Vagina (tissue), 2 donors: ENCODE measurements at regions not wholly inside any gene's neighbourhood (a gene's known extent, or its start where the extent isn't known, plus 50 kb on each side); places are given as distances from the start of the nearest gene placed in this dataset.

Experiments used
- DNase-seq, 2 donors: peaks; one replicate each; pipeline ENCODE4 v3.0.0-alpha.2; 2017; ENCODE audit errors: extremely low spot score in 2 of 2
- H3K27ac ChIP-seq: fragments of 200-600 bp; sonication (generic); one replicate; pipeline ENCODE4 v1.5.1; 2019
- H3K27me3 ChIP-seq: fragments of 200-600 bp; sonication (generic); one replicate; pipeline ENCODE4 v1.5.1; 2019
- H3K36me3 ChIP-seq, 2 donors: fragments of 200-600 bp; sonication (generic); one replicate each; pipeline ENCODE4 v1.5.1; 2017 to 2019
- H3K4me1 ChIP-seq: fragments of 200-600 bp; sonication (generic); one replicate; pipeline ENCODE4 v1.5.1; 2019
- H3K4me3 ChIP-seq, 2 donors: fragments of 200-600 bp; sonication (generic); 1 replicate in 1 of 2; 2 replicates in 1 of 2; pipeline ENCODE4 v1.5.1; 2016 to 2019
- H3K9me3 ChIP-seq: fragments of 200-600 bp; sonication (generic); one replicate; pipeline ENCODE4 v1.5.1; 2019
- CTCF ChIP-seq, 3 experiments: fragments of 450-650 bp in 2 of 3; fragments of 200-600 bp in 1 of 3; sonication (generic) in 1 of 3; IDR thresholded peaks; one replicate each; pipeline ENCODE4 v1.5.1; 2017 to 2019; ENCODE audit warnings: antibody characterized with exemption in 3 of 3, mild to moderate bottlenecking in 2 of 3, moderate library complexity in 2 of 3
- POLR2A ChIP-seq, 2 donors: fragments of 450-650 bp; IDR thresholded peaks; one replicate each; pipeline ENCODE4 v1.6.1; 2017; ENCODE audit warnings: antibody characterized with exemption in 2 of 2, mild to moderate bottlenecking in 2 of 2, moderate library complexity in 2 of 2
- POLR2AphosphoS5 ChIP-seq, 2 donors: sonication (generic); formaldehyde crosslinking; IDR thresholded peaks; one replicate each; pipeline ENCODE4 v1.9.0; 2017; ENCODE audit warnings: antibody characterized with exemption in 2 of 2, mild to moderate bottlenecking in 2 of 2, low read depth in 1 of 2; ENCODE audit not compliant: insufficient read depth in 1 of 2
- intact Hi-C: fragments of 100-400 bp; cut with DNase I; formaldehyde crosslinking; loops from one replicate; pipeline ENCODE4 v1.15.1; 2023

- Histone ChIP-seq H3K4me1 (peaks cover 15% of the 10 kb centered on the region), H3K9me3 (no peaks in the 10 kb centered on the region), H3K36me3 (no peaks in the 10 kb centered on the region), H3K4me3 (no peak overlapping the region), H3K27ac (no peak overlapping the region), H3K27me3 (no peaks in the 10 kb centered on the region)
- TF ChIP-seq CTCF (IDR thresholded peaks at IDR 0.05) (no peak), POLR2A (IDR thresholded peaks at IDR 0.05) (no peak), POLR2AphosphoS5 (IDR thresholded peaks at IDR 0.05; ENCODE audit: insufficient read depth in 1 of 2, low read depth in 1 of 2) (no peak)
- intact Hi-C loops = no loop called here
- DNase-seq = no peak
Observed at GRCh38 chr15:95274101-95274500, 1042.7 kb downstream of the MCTP2 start.

- Histone ChIP-seq H3K9me3 (no peaks in the 10 kb centered on the region), H3K4me1 (peaks cover 7% of the 10 kb centered on the region), H3K27ac (peak overlapping the region; percentile 82), H3K27me3 (no peaks in the 10 kb centered on the region), H3K36me3 (no peaks in the 10 kb centered on the region), H3K4me3 (no peak overlapping the region)
- intact Hi-C loops = no loop called here
- TF ChIP-seq POLR2A (IDR thresholded peaks at IDR 0.05) = no peak
- TF ChIP-seq POLR2AphosphoS5 (IDR thresholded peaks at IDR 0.05; ENCODE audit: insufficient read depth in 1 of 2, low read depth in 1 of 2) = peak in 1 of 2 donors; percentile 52
- no peak for DNase-seq
Observed at GRCh38 chr15:95277266-95277665, 1045.9 kb downstream of the MCTP2 start.

GRCh38 chr15:95278532-95279245 lies 1047.3 kb downstream of the MCTP2 start:
- peak overlapping the region; percentile 82 for H3K27ac ChIP-seq
- TF ChIP-seq POLR2AphosphoS5 (IDR thresholded peaks at IDR 0.05; ENCODE audit: insufficient read depth in 1 of 2, low read depth in 1 of 2) (peak in 1 of 2 donors; percentile 10), CTCF (IDR thresholded peaks at IDR 0.05) (no peak)
- peaks cover 7% of the 10 kb centered on the region for H3K4me1 ChIP-seq

GRCh38 chr15:95279277-95280019 lies 1048.1 kb downstream of the MCTP2 start:
- H3K27ac ChIP-seq = peak overlapping the region; percentile 37
- intact Hi-C loops = loop anchor here (10.0 kb wide), 1 partner anchor 165 kb away; no protein-coding TSS in a partner anchor

More at GRCh38 chr15:95278532-95279245, 1047.3 kb downstream of the MCTP2 start:
- intact Hi-C loops = no loop called here
- Histone ChIP-seq H3K4me3 (no peak overlapping the region), H3K27me3 (no peaks in the 10 kb centered on the region), H3K36me3 (no peaks in the 10 kb centered on the region), H3K9me3 (no peaks in the 10 kb centered on the region)
- no peak for DNase-seq

More at GRCh38 chr15:95279277-95280019, 1048.1 kb downstream of the MCTP2 start:
- Histone ChIP-seq H3K4me3 (no peak overlapping the region), H3K9me3 (no peaks in the 10 kb centered on the region), H3K36me3 (no peaks in the 10 kb centered on the region), H3K27me3 (no peaks in the 10 kb centered on the region), H3K4me1 (peaks cover 10% of the 10 kb centered on the region)
- DNase-seq = no peak
- no peak for TF ChIP-seq POLR2AphosphoS5 (IDR thresholded peaks at IDR 0.05; ENCODE audit: insufficient read depth in 1 of 2, low read depth in 1 of 2)
- TF ChIP-seq POLR2A (IDR thresholded peaks at IDR 0.05) = no peak
- no peak for TF ChIP-seq CTCF (IDR thresholded peaks at IDR 0.05)
